RWPE1 (cell line): ENCODE measurements at regions not wholly inside any gene's neighbourhood (a gene's known extent, or its start where the extent isn't known, plus 50 kb on each side); places are given as distances from the start of the nearest gene placed in this dataset.

ENCODE experiments used
- CTCF ChIA-PET: fragments of 350-600 bp; sonication (Branson Sonifier 250); formaldehyde crosslinking; extraction: SDS; loops from one replicate; lab custom pipeline; 2021; lab: Yijun Ruan, JAX
- POLR2A ChIA-PET: fragments of 400-600 bp; formaldehyde crosslinking; extraction: SDS; loops from one replicate; lab custom pipeline; 2020; ENCODE audit warnings: antibody characterized with exemption; ENCODE audit not compliant: low non-redundant PET; lab: Yijun Ruan, JAX
- DNase-seq: peaks from one replicate; pipeline ENCODE4 v3.0.0; 2012; ENCODE audit warnings: low spot score
- H3K27ac ChIP-seq: fragments of 450-650 bp; 2 replicates; pipeline ENCODE4 v1.5.1; 2017
- CTCF ChIP-seq: fragments of 450-650 bp; conservative IDR thresholded peaks from 2 replicates; pipeline ENCODE4 v1.5.1; 2017; ENCODE audit warnings: low read depth, mild to moderate bottlenecking

GRCh38 chr1:191306916-191307315 is 829.3 kb upstream of the BRINP3 start:
- POLR2A ChIA-PET: no interaction called here
- CTCF ChIA-PET: no interaction called here
- no peak for DNase-seq
- H3K27ac ChIP-seq: no peak overlapping the region
- TF ChIP-seq CTCF: no peak

- no peak overlapping the region for H3K27ac ChIP-seq
- TF ChIP-seq CTCF: no peak
- ChIA-PET CTCF (no interaction called here), POLR2A (no interaction called here)
- DNase-seq: no peak
Observed at GRCh38 chr1:191320062-191320461, 838.2 kb upstream of the RGS18 start.

DNA sequence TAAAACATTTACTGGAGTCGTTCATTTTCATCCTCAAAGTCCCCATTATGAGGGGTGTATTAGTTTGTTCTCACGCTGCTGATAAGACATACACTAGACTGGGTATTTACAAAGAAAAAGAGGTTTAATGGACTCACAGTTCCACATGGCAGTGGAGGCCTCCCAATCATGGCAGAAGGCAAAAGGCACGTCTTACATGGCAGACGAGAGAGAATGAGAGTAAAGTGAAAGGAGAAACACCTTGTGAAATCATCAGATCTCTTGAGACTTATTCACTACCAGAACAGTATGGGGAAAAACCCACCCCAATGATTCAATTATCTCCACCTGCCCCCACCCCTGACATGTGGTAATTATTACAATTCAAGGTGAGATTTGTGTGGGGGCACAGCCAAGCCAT is 830.4 kb upstream of the RGS18 start:
- no peak for TF ChIP-seq CTCF
- CTCF ChIA-PET: interaction anchor here (0.6 kb wide), 1 partner anchor 37 kb away, joined by 3 read pairs; no protein-coding TSS in a partner anchor
- H3K27ac ChIP-seq: no peak overlapping the region
- POLR2A ChIA-PET: no interaction called here
- DNase-seq: no peak

GRCh38 chr1:191343816-191344215 is 814.4 kb upstream of the RGS18 start:
- POLR2A ChIA-PET: no interaction called here
- peak overlapping the region; percentile 47; the same call in 1 of the 2 replicates for H3K27ac ChIP-seq
- DNase-seq: peak; percentile 12

DNA sequence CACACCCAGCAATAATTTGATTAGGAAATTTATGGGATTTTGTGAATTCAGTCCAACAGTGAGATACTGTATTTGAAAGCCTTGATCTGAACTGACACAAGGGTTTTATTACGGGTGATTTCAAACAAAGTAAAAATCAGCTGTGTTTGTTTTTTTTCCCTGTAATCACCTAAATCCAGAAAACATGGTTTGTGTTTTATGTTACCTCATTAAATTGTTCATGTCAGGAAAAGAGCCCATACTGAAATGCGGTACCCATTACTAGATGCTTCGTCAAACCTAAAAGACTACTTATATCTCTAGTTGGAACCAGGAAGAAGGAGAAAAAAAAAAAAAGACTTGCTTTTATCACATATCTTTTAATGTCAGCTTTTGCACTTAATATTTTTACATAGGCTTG is 811.9 kb upstream of the RGS18 start:
- no peak overlapping the region for H3K27ac ChIP-seq
- ChIA-PET POLR2A (no interaction called here), CTCF (interaction anchor here (0.6 kb wide), 1 partner anchor 308 kb away, joined by 3 read pairs; no protein-coding TSS in a partner anchor)
- TF ChIP-seq CTCF: no peak
- DNase-seq: no peak

More at GRCh38 chr1:191343816-191344215, 814.4 kb upstream of the RGS18 start:
- TF ChIP-seq CTCF: no peak
- CTCF ChIA-PET: no interaction called here

DNA sequence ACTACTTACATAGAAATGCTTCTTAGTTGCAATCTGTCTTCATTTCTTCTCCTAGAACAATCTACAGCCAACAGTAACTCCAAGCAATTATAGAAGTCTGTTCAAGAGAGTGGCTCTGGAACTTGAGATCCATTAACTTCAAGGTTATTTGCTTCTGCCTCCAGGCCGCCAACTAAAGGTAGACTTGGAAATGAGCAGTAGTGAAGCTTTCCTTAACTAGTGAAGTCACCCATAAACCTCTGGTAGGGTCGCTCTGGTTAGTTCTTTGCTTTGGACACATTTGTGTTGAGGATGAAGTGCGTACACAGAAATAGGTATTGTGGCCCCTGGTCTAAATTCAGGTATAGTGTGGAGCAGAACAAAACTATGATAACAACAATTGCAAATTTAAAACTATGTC is 809.9 kb upstream of the RGS18 start:
- POLR2A ChIA-PET: no interaction called here
- TF ChIP-seq CTCF: no peak
- DNase-seq: no peak
- CTCF ChIA-PET: no interaction called here
- H3K27ac ChIP-seq: no peak overlapping the region

GRCh38 chr1:191350938-191351337 is 807.3 kb upstream of the RGS18 start:
- ChIA-PET CTCF (interaction anchor here (0.7 kb wide), 1 partner anchor 42 kb away, joined by 3 read pairs; no protein-coding TSS in a partner anchor), POLR2A (no interaction called here)
- no peak for DNase-seq
- TF ChIP-seq CTCF: no peak
- no peak overlapping the region for H3K27ac ChIP-seq
